SK-N-SH treated with all-trans-retinoic acid at 6 μM for 48 hours (cell line): ENCODE measurements at regions not wholly inside any gene's neighbourhood (a gene's known extent, or its start where the extent isn't known, plus 50 kb on each side); places are given as distances from the start of the nearest gene placed in this dataset.

Experiments used
- ARNTL ChIP-seq: fragments of 450-650 bp; formaldehyde crosslinking; IDR thresholded peaks from 2 replicates; pipeline ENCODE4 v1.5.0; 2020; ENCODE audit warnings: low read depth, mild to moderate bottlenecking, moderate library complexity, borderline replicate concordance
- CSDC2 ChIP-seq: fragments of 250-450 bp; sonication (Bioruptor Pico); IDR thresholded peaks from 2 replicates; pipeline ENCODE4 v1.5.0; 2020; ENCODE audit warnings: mild to moderate bottlenecking, moderate library complexity
- CSRNP3 ChIP-seq: fragments of 250-450 bp; sonication (Bioruptor Pico); IDR thresholded peaks from 2 replicates; pipeline ENCODE4 v1.5.1; 2021; ENCODE audit warnings: mild to moderate bottlenecking, moderate library complexity
- ESRRG ChIP-seq: fragments of 250-450 bp; sonication (Bioruptor Pico); IDR thresholded peaks from 2 replicates; pipeline ENCODE4 v1.6.1; 2021; ENCODE audit warnings: mild to moderate bottlenecking
- ISL1 ChIP-seq: fragments of 250-450 bp; sonication (Bioruptor Pico); IDR thresholded peaks from 2 replicates; pipeline ENCODE4 v2.1.2; 2022; ENCODE audit warnings: mild to moderate bottlenecking, moderate library complexity
- OSR1 ChIP-seq: fragments of 250-450 bp; sonication (Bioruptor Pico); IDR thresholded peaks from 2 replicates; pipeline ENCODE4 v1.8.0; 2022; ENCODE audit warnings: moderate library complexity, mild to moderate bottlenecking, inconsistent platforms
- PATZ1 ChIP-seq: fragments of 250-450 bp; sonication (Bioruptor Pico); IDR thresholded peaks from 2 replicates; pipeline ENCODE4 v1.8.0; 2020; ENCODE audit warnings: mild to moderate bottlenecking, moderate library complexity, borderline replicate concordance
- SNAI2 ChIP-seq: fragments of 250-450 bp; sonication (Bioruptor Pico); IDR thresholded peaks from 2 replicates; pipeline ENCODE4 v1.5.0; 2020; ENCODE audit warnings: mild to moderate bottlenecking, moderate library complexity
- TCF4 ChIP-seq: fragments of 250-450 bp; sonication (Bioruptor Pico); IDR thresholded peaks from 2 replicates; pipeline ENCODE4 v1.8.0; 2021; ENCODE audit warnings: mild to moderate bottlenecking, moderate library complexity, borderline replicate concordance
- TOX ChIP-seq: fragments of 250-450 bp; sonication (Bioruptor Pico); IDR thresholded peaks from 2 replicates; pipeline ENCODE4 v1.8.0; 2021; ENCODE audit warnings: mild to moderate bottlenecking, moderate library complexity, borderline replicate concordance
- ZC3H10 ChIP-seq: fragments of 250-450 bp; sonication (Bioruptor Pico); IDR thresholded peaks from 2 replicates; pipeline ENCODE4 v1.5.1; 2021; ENCODE audit warnings: mild to moderate bottlenecking, moderate library complexity
- ZFP3 ChIP-seq: fragments of 250-450 bp; sonication (Bioruptor Pico); IDR thresholded peaks from 2 replicates; pipeline ENCODE4 v1.5.0; 2020; ENCODE audit warnings: mild to moderate bottlenecking, moderate library complexity
- ZNF70 ChIP-seq: fragments of 450-650 bp; formaldehyde crosslinking; IDR thresholded peaks from 2 replicates; pipeline ENCODE4 v1.5.0; 2020; ENCODE audit warnings: mild to moderate bottlenecking, moderate library complexity
- TF ChIP-seq, protein P1 (sequence below): fragments of 250-450 bp; sonication (Bioruptor Pico); IDR thresholded peaks from 2 replicates; pipeline ENCODE4 v1.5.1; 2020; ENCODE audit warnings: low read depth, mild to moderate bottlenecking, moderate library complexity

GRCh38 chr12:116416166-116416565 is 138.7 kb upstream of the MED13L start:
- no peak for TF ChIP-seq CSRNP3
- no peak for TF ChIP-seq PATZ1 (CRISPR knock-in tag)
- TF ChIP-seq ZC3H10 (CRISPR knock-in tag): no peak
- no peak for TF ChIP-seq TOX
- no peak for TF ChIP-seq CSDC2 (CRISPR knock-in tag)
- TF ChIP-seq SNAI2 (CRISPR knock-in tag): no peak
- TF ChIP-seq ISL1: no peak
- no peak for TF ChIP-seq ARNTL (CRISPR knock-in tag)
- no peak for TF ChIP-seq OSR1 (CRISPR knock-in tag)
- no peak for TF ChIP-seq ZFP3 (CRISPR knock-in tag)
- TF ChIP-seq ESRRG: no peak
- TF ChIP-seq, protein P1, sequence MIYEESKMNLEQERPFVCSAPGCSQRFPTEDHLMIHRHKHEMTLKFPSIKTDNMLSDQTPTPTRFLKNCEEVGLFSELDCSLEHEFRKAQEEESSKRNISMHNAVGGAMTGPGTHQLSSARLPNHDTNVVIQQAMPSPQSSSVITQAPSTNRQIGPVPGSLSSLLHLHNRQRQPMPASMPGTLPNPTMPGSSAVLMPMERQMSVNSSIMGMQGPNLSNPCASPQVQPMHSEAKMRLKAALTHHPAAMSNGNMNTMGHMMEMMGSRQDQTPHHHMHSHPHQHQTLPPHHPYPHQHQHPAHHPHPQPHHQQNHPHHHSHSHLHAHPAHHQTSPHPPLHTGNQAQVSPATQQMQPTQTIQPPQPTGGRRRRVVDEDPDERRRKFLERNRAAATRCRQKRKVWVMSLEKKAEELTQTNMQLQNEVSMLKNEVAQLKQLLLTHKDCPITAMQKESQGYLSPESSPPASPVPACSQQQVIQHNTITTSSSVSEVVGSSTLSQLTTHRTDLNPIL: no peak
- TF ChIP-seq ZNF70 (CRISPR knock-in tag): no peak
- no peak for TF ChIP-seq TCF4 (CRISPR knock-in tag)
